CD8-positive, alpha-beta memory T cell (primary cell): ENCODE measurements at regions not wholly inside any gene's neighbourhood (a gene's known extent, or its start where the extent isn't known, plus 50 kb on each side); places are given as distances from the start of the nearest gene placed in this dataset.

Source experiments
- CTCF ChIA-PET: fragments of 350-600 bp; sonication (Branson Sonifier 250); formaldehyde crosslinking; loops from one replicate; lab custom pipeline; 2021; ENCODE audit warnings: antibody characterized with exemption; lab: Charles Lee
- POLR2A ChIA-PET: fragments of 350-600 bp; sonication (Branson Sonifier 250); formaldehyde crosslinking; loops from one replicate; lab custom pipeline; 2021; ENCODE audit warnings: antibody characterized with exemption; lab: Charles Lee
- DNase-seq, 5 donors: peaks; one replicate each; pipeline versions ENCODE4 v3.0.0 to v3.0.0-alpha.2; 2020 to 2022; ENCODE audit warnings: mixed read lengths in 1 of 5
- H3K27ac ChIP-seq: one replicate; pipeline ENCODE4 v1.7.0; 2013; ENCODE audit warnings: low read depth, mild to moderate bottlenecking, low read length, moderate library complexity
- H3K27me3 ChIP-seq: 2 replicates; pipeline ENCODE4 v1.7.0; 2013; ENCODE audit warnings: low read length, mild to moderate bottlenecking; ENCODE audit not compliant: insufficient read depth, poor library complexity, severe bottlenecking
- H3K36me3 ChIP-seq: 2 replicates; pipeline ENCODE4 v1.7.0; 2013; ENCODE audit warnings: mild to moderate bottlenecking, low read length, moderate library complexity; ENCODE audit not compliant: insufficient read depth
- H3K4me1 ChIP-seq: 2 replicates; pipeline ENCODE4 v1.7.0; 2013; ENCODE audit warnings: mild to moderate bottlenecking, low read length, moderate library complexity; ENCODE audit not compliant: insufficient read depth
- H3K4me3 ChIP-seq: 2 replicates; pipeline ENCODE4 v1.7.0; 2013; ENCODE audit warnings: mild to moderate bottlenecking, low read length
- H3K9me3 ChIP-seq: 2 replicates; pipeline ENCODE4 v1.7.0; 2013; ENCODE audit warnings: mild to moderate bottlenecking, low read length
- H3K27ac Mint-ChIP-seq, 8 donors: one replicate each; pipeline ENCODE4 v1.8.0; 2020 to 2021; ENCODE audit warnings: mixed read lengths in 8 of 8, mild to moderate bottlenecking in 6 of 8, inconsistent platforms in 3 of 8, moderate library complexity in 3 of 8
- H3K27me3 Mint-ChIP-seq, 2 donors: one replicate each; pipeline ENCODE4 v1.8.0; 2020 to 2021; ENCODE audit warnings: mixed read lengths in 2 of 2, mild to moderate bottlenecking in 1 of 2, moderate library complexity in 1 of 2
- H3K36me3 Mint-ChIP-seq, 3 donors: one replicate each; pipeline ENCODE4 v1.8.0; 2020 to 2021; ENCODE audit warnings: mixed read lengths in 3 of 3, inconsistent platforms in 1 of 3, mild to moderate bottlenecking in 1 of 3
- H3K4me1 Mint-ChIP-seq, 3 donors: one replicate each; pipeline ENCODE4 v1.8.0; 2020 to 2021; ENCODE audit warnings: mixed read lengths in 3 of 3, inconsistent platforms in 1 of 3, mild to moderate bottlenecking in 1 of 3
- H3K4me3 Mint-ChIP-seq, 7 donors: one replicate each; pipeline ENCODE4 v1.8.0; 2020 to 2021; ENCODE audit warnings: mixed read lengths in 7 of 7, mild to moderate bottlenecking in 6 of 7, moderate library complexity in 4 of 7, inconsistent platforms in 2 of 7
- H3K9me3 Mint-ChIP-seq, 5 donors: one replicate each; pipeline ENCODE4 v1.8.0; 2020 to 2022; ENCODE audit warnings: mixed read lengths in 5 of 5, mild to moderate bottlenecking in 3 of 5, moderate library complexity in 2 of 5, inconsistent platforms in 1 of 5

DNA sequence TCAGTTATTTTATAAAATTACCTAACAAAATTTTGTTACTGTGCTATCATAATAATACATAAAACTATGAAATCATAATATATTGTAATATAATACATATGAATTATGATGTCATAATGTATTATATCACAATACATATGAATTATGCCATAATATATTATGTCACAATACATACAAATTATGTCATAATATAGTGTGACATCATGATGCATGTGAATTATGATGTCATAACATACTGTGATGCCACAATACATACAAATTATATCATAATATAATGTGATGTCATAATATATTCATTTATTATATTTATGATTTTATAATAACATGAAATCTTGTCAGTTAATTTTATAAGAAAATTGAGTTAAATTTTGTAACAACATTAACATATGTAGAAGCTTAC, 2021.6 kb downstream of the TP53TG3F start:
- Mint-ChIP-seq H3K4me1 (no peaks in the 10 kb centered on the region), H3K36me3 (no peaks in the 10 kb centered on the region), H3K27me3 (no peaks in the 10 kb centered on the region), H3K27ac (no peak overlapping the region), H3K9me3 (peaks cover 9 to 33% (median 27%) of the 10 kb centered on the region in 5 donors), H3K4me3 (no peak overlapping the region)
- peaks cover 9% of the 10 kb centered on the region for H3K9me3 ChIP-seq
- CTCF ChIA-PET, result no interaction called here
- no peaks in the 10 kb centered on the region for H3K36me3 ChIP-seq
- POLR2A ChIA-PET, result no interaction called here
- no peaks in the 10 kb centered on the region for H3K27me3 ChIP-seq
- H3K4me3 ChIP-seq, result no peak overlapping the region
- no peak for DNase-seq
- no peaks in the 10 kb centered on the region for H3K4me1 ChIP-seq
- H3K27ac ChIP-seq, result no peak overlapping the region

DNA sequence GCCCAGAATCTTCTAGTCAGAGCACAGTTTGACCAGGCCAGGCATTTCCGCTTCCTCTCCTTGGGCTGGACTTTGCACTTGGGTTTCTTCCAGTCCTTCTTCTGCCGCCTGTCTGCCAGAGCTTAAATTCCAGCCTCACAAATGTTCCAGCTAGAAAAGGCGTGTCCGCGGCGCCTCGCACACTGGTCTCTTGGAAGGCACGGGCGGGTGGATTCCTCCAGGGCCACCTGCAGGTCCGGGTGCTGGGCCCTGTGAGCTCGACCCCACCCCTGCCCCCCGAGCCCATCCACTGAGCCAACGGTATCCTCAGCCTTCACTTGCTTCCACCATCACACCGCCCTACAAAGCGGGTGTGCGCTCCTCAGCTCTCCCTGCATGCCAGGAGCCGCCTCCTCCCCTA, 2026.5 kb downstream of the TP53TG3F start:
- no peak overlapping the region for H3K27ac Mint-ChIP-seq
- no peaks in the 10 kb centered on the region for H3K27me3 Mint-ChIP-seq
- Histone ChIP-seq H3K9me3 (peaks cover 4% of the 10 kb centered on the region), H3K4me1 (no peaks in the 10 kb centered on the region), H3K27ac (no peak overlapping the region), H3K27me3 (no peaks in the 10 kb centered on the region), H3K4me3 (no peak overlapping the region), H3K36me3 (no peaks in the 10 kb centered on the region)
- no peak for DNase-seq
- H3K4me3 Mint-ChIP-seq, result no peak overlapping the region
- ChIA-PET POLR2A (no interaction called here), CTCF (no interaction called here)
- H3K36me3 Mint-ChIP-seq, result no peaks in the 10 kb centered on the region
- H3K9me3 Mint-ChIP-seq, result peaks cover 3 to 26% (median 23%) of the 10 kb centered on the region in 5 donors
- H3K4me1 Mint-ChIP-seq, result no peaks in the 10 kb centered on the region

DNA sequence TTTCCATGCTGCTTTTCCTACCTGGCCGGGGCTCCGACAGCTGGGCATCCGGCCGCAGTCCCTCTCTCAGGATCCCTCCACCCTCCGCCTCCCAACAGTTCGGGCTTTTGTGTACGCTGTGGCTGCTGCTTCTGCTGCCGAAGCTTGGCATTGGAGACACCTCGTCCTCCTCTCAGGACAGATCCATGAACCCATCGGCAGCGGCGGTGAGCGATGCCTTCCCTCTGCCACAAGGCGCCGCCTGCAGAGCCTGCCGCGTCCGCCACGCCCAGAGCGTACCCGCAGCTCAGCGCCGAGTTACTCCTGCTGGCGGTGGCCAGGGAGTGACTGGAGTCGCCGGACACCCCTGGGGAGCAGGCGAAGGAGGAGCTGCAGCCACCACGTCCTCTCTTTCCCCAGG, 2032.8 kb downstream of the TP53TG3F start:
- Histone ChIP-seq H3K27ac (no peak overlapping the region), H3K4me3 (no peak overlapping the region), H3K4me1 (no peaks in the 10 kb centered on the region), H3K9me3 (no peaks in the 10 kb centered on the region), H3K27me3 (no peaks in the 10 kb centered on the region), H3K36me3 (no peaks in the 10 kb centered on the region)
- H3K9me3 Mint-ChIP-seq, result peaks cover 9 to 42% (median 28%) of the 10 kb centered on the region in 5 donors
- H3K4me3 Mint-ChIP-seq, result no peak overlapping the region
- ChIA-PET POLR2A (no interaction called here), CTCF (no interaction called here)
- H3K36me3 Mint-ChIP-seq, result no peaks in the 10 kb centered on the region
- no peak for DNase-seq
- H3K27ac Mint-ChIP-seq, result no peak overlapping the region
- H3K27me3 Mint-ChIP-seq, result no peaks in the 10 kb centered on the region
- no peaks in the 10 kb centered on the region for H3K4me1 Mint-ChIP-seq

DNA sequence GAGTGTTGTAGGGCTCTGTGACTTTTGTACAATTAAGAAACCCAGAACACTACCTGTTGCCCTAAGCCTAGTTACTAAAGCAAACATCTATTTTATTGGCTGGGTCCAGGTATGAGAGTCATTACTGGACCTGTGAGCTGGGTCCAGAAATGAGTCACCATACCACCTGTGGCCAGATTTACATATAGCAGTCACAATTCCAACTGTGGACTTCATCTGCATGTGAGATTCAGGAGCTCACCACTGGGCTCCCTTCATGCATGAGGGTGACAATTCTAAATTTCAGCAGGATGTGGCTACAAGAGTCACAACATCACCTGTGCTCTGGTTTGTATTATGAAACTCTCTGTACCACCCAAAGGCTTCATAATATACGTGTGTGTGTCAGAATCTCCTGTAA, 2038.0 kb downstream of the TP53TG3F start:
- no peaks in the 10 kb centered on the region for H3K9me3 ChIP-seq
- H3K36me3 ChIP-seq, result no peaks in the 10 kb centered on the region
- no peaks in the 10 kb centered on the region for H3K27me3 ChIP-seq
- ChIA-PET CTCF (no interaction called here), POLR2A (no interaction called here)
- no peak overlapping the region for H3K4me3 ChIP-seq
- Mint-ChIP-seq H3K4me3 (no peak overlapping the region), H3K36me3 (no peaks in the 10 kb centered on the region), H3K4me1 (no peaks in the 10 kb centered on the region), H3K9me3 (peaks cover 19 to 47% (median 28%) of the 10 kb centered on the region in 5 donors), H3K27me3 (no peaks in the 10 kb centered on the region), H3K27ac (no peak overlapping the region)
- no peak for DNase-seq
- no peak overlapping the region for H3K27ac ChIP-seq
- H3K4me1 ChIP-seq, result no peaks in the 10 kb centered on the region

GRCh38 chr16:35506018-35506897, 2046.8 kb downstream of the TP53TG3F start:
- ChIA-PET CTCF (no interaction called here), POLR2A (no interaction called here)
- Histone ChIP-seq H3K27me3 (no peaks in the 10 kb centered on the region), H3K27ac (no peak overlapping the region), H3K4me3 (no peak overlapping the region), H3K36me3 (no peaks in the 10 kb centered on the region), H3K4me1 (no peaks in the 10 kb centered on the region), H3K9me3 (no peaks in the 10 kb centered on the region)
- no peak for DNase-seq
- Mint-ChIP-seq H3K4me3 (no peak overlapping the region), H3K27me3 (no peaks in the 10 kb centered on the region), H3K27ac (no peak overlapping the region), H3K36me3 (peaks cover 0 to under 1% (median 0%) of the 10 kb centered on the region in 3 donors), H3K9me3 (peaks cover 3 to 30% (median 23%) of the 10 kb centered on the region in 5 donors), H3K4me1 (no peaks in the 10 kb centered on the region)

DNA sequence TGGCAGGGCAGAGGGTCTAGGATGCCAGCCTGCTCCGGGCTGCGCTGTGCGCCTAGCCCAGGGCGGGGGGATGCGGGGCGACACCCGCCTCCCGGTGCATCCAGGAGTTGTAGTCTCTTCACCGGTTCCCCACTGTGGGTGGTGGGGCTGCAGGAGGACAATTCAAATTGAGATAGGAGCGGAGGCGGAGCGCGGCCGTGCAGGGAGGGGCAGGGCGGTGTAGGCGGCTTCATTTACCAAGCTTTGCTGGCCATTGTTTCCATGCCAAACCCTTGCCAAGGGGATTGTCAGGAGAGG, 2047.4 kb downstream of the TP53TG3F start:
- no peaks in the 10 kb centered on the region for H3K9me3 ChIP-seq
- CTCF ChIA-PET, result no interaction called here

DNA sequence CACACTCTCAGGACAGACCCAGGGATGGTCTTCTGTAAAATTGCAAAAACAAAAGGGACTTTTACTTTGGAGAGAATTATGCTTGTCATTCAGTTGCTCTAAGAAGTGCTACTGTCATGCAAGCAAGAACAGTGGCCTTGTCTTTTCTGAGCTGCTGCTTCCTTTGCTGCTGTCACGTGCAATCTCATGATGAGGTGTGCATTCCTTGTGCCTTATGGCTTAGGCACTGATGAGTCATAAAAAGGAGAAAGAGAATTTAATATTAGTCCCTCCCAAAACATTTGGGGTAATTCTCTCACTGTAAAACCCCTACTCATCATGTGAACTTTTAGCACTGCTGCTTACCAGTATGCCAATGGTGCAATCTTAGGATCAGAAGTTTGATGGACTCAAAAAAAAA, 2051.3 kb downstream of the TP53TG3F start:
- Histone ChIP-seq H3K27ac (no peak overlapping the region), H3K9me3 (no peaks in the 10 kb centered on the region), H3K4me1 (no peaks in the 10 kb centered on the region), H3K27me3 (no peaks in the 10 kb centered on the region), H3K4me3 (no peak overlapping the region), H3K36me3 (no peaks in the 10 kb centered on the region)
- H3K9me3 Mint-ChIP-seq, result peaks cover 0 to 40% (median 22%) of the 10 kb centered on the region in 5 donors
- no peaks in the 10 kb centered on the region for H3K27me3 Mint-ChIP-seq
- no peak for DNase-seq
- peaks cover 0 to 4% (median 0%) of the 10 kb centered on the region in 3 donors for H3K36me3 Mint-ChIP-seq
- POLR2A ChIA-PET, result no interaction called here
- H3K4me1 Mint-ChIP-seq, result no peaks in the 10 kb centered on the region
- CTCF ChIA-PET, result no interaction called here
- H3K4me3 Mint-ChIP-seq, result no peak overlapping the region
- no peak overlapping the region for H3K27ac Mint-ChIP-seq

More for the DNA sequence above, 2047.4 kb downstream of the TP53TG3F start:
- Histone ChIP-seq H3K4me3 (no peak overlapping the region), H3K36me3 (no peaks in the 10 kb centered on the region), H3K27ac (no peak overlapping the region), H3K27me3 (no peaks in the 10 kb centered on the region), H3K4me1 (no peaks in the 10 kb centered on the region)
- Mint-ChIP-seq H3K4me1 (no peaks in the 10 kb centered on the region), H3K9me3 (peaks cover 2 to 33% (median 26%) of the 10 kb centered on the region in 5 donors), H3K27ac (no peak overlapping the region), H3K4me3 (no peak overlapping the region), H3K27me3 (no peaks in the 10 kb centered on the region), H3K36me3 (peaks cover 0 to 4% (median 0%) of the 10 kb centered on the region in 3 donors)
- POLR2A ChIA-PET, result no interaction called here
- no peak for DNase-seq

DNA sequence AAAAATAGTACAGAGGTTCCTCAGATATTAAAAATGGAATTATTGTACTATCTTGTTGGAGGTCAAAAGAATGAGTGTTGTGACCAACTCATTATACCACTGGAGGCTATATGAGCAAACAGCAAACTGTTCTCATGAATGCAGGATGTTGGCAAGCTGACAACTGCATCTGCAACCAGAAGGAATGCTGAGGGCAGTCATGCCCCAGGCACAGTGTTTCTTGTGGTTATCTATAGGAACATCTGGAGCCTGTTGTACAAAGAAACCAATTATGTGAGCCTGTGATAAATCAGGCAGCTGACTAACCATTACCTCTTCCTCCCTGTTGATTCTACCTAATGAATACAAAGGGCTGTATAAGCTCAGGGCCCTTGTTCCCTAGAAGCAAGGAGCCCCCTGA, 2057.1 kb downstream of the TP53TG3F start:
- Mint-ChIP-seq H3K27ac (no peak overlapping the region), H3K27me3 (no peaks in the 10 kb centered on the region), H3K4me1 (no peaks in the 10 kb centered on the region), H3K4me3 (no peak overlapping the region), H3K36me3 (peaks cover 0 to under 1% (median 0%) of the 10 kb centered on the region in 3 donors), H3K9me3 (peaks cover 9 to 40% (median 21%) of the 10 kb centered on the region in 5 donors)
- Histone ChIP-seq H3K9me3 (peaks cover 4% of the 10 kb centered on the region), H3K4me1 (no peaks in the 10 kb centered on the region), H3K27ac (no peak overlapping the region), H3K36me3 (no peaks in the 10 kb centered on the region), H3K27me3 (no peaks in the 10 kb centered on the region), H3K4me3 (no peak overlapping the region)
- ChIA-PET POLR2A (no interaction called here), CTCF (no interaction called here)
- no peak for DNase-seq
